ENCODE measurements at regions not wholly inside any gene's neighbourhood (a gene's known extent, or its start where the extent isn't known, plus 50 kb on each side); places are given as distances from the start of the nearest gene placed in this dataset.

- TF ChIP-seq CTCF (IDR thresholded peaks at IDR 0.05; ENCODE audit: low read length) (no peak), EZH2 (IDR thresholded peaks at IDR 0.05; ENCODE audit: borderline replicate concordance, low read length) (no peak)
Observed at GRCh38 chr4:58119298-58119697, 1009.1 kb upstream of the IGFBP7 start.

All from OCI-LY1 (cell line).